SK-N-MC (cell line): ENCODE measurements at regions not wholly inside any gene's neighbourhood (a gene's known extent, or its start where the extent isn't known, plus 50 kb on each side); places are given as distances from the start of the nearest gene placed in this dataset.

Experiments
- DNase-seq: peaks from one replicate; pipeline ENCODE4 v3.0.0-alpha.2; 2011; ENCODE audit warnings: low read depth, low spot score
- H3K27ac ChIP-seq: fragments of 200-600 bp; sonication (generic); 2 replicates; pipeline ENCODE4 v1.5.1; 2016; ENCODE audit warnings: mixed run types
- H3K36me3 ChIP-seq: fragments of 200-600 bp; sonication (generic); 2 replicates; pipeline ENCODE4 v1.6.1; 2017; ENCODE audit warnings: antibody characterized with exemption, low read length, mixed read lengths; ENCODE audit not compliant: insufficient read depth
- H3K4me3 ChIP-seq: fragments of 200-600 bp; sonication (generic); 2 replicates; pipeline ENCODE4 v1.5.1; 2016
- H3K9ac ChIP-seq: fragments of 200-600 bp; sonication (generic); 2 replicates; pipeline ENCODE4 v1.8.0; 2017; ENCODE audit warnings: mixed run types, mixed read lengths; ENCODE audit not compliant: insufficient read length
- H3K9me3 ChIP-seq: fragments of 200-600 bp; sonication (generic); 2 replicates; pipeline ENCODE4 v1.6.1; 2017; ENCODE audit warnings: low read depth, mild to moderate bottlenecking, antibody characterized with exemption, low read length, moderate library complexity, mixed read lengths
- EZH2 ChIP-seq: fragments of 200-600 bp; sonication (generic); IDR thresholded peaks from one replicate; pipeline ENCODE4 v1.6.1; 2017; ENCODE audit warnings: antibody characterized with exemption
- FOXP2 ChIP-seq: optimal IDR thresholded peaks from 2 replicates; pipeline ENCODE3; 2011; ENCODE audit warnings: mild to moderate bottlenecking, moderate library complexity; ENCODE audit not compliant: insufficient read depth; ENCODE audit errors: extremely low read length, control extremely low read depth
- POLR2AphosphoS5 ChIP-seq: IDR thresholded peaks from 2 replicates; pipeline ENCODE4 v1.6.1; 2012; ENCODE audit warnings: mild to moderate bottlenecking, low read depth, low read length, borderline replicate concordance

DNA sequence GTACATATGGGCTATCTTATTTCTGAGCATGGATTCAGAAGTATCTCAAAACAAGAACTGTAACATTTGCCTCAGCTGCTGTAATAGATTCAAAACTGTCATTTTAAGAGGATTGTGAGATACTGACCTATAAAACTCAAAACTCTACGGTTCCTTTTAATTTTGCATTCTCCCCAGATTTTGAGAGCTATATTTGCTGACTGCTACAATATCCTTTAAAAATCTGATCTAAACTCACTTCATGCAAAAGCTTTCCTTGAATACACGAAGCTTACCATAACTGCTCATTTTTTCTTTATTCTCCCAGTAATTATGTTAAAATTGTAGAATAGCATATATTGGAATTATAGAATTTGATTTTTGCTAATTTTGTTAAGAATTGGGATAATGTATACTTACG is 158.7 kb upstream of the ROBO1 start:
- TF ChIP-seq POLR2AphosphoS5 (no peak), EZH2 (no peak), FOXP2 (no peak)
- Histone ChIP-seq H3K27ac (no peak overlapping the region), H3K36me3 (no peaks in the 10 kb centered on the region), H3K4me3 (no peak overlapping the region), H3K9ac (no peak overlapping the region), H3K9me3 (no peaks in the 10 kb centered on the region)
- no peak for DNase-seq

DNA sequence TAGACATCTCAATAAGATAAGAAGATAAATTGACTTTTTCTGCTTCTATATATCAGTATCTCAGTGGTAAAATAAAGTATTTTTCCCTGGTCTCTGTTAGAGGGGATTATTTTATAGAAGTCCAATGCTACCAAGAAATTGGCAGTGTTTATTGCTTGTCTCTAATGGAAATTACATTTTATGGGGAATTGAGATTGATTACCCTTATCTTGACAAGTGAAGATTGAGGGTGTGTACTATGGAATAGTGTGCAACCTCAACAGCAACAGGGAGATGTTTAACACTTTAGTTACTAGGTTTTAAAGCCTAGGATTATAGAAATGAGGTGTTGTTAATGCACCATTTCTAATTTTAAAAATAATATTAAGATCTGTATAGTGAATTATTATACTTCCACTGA is 154.8 kb upstream of the ROBO1 start:
- TF ChIP-seq FOXP2 (no peak), POLR2AphosphoS5 (no peak)
- no peak overlapping the region for H3K9ac ChIP-seq
- no peak overlapping the region for H3K4me3 ChIP-seq
- no peak overlapping the region for H3K27ac ChIP-seq
- no peak for DNase-seq
- H3K36me3 ChIP-seq = no peaks in the 10 kb centered on the region
- no peaks in the 10 kb centered on the region for H3K9me3 ChIP-seq

DNA sequence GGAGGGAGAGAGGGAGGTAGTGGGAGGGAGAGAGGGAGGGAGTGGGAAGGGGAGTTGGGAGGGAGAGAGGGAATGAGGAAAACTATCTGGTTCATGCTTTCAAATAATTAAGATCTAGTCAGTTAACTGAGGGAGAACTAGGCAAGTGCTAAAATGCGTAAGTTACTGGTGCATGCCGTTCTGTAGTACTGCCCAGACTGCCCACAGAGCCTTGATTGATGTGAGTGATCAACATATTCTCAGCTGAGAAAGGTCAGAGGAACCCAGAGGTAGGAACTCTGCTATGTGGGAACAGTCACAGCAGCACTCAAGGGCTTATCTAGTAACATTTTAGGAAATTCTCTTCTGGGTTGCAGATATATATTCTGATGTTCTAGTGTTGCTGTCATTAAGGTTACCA is 149.8 kb upstream of the ROBO1 start:
- DNase-seq = no peak
- H3K9me3 ChIP-seq = no peaks in the 10 kb centered on the region
- H3K27ac ChIP-seq = no peak overlapping the region
- H3K4me3 ChIP-seq = no peak overlapping the region
- no peaks in the 10 kb centered on the region for H3K36me3 ChIP-seq
- H3K9ac ChIP-seq = no peak overlapping the region
- TF ChIP-seq FOXP2 = no peak
- TF ChIP-seq POLR2AphosphoS5 = no peak
- TF ChIP-seq EZH2 = no peak

DNA sequence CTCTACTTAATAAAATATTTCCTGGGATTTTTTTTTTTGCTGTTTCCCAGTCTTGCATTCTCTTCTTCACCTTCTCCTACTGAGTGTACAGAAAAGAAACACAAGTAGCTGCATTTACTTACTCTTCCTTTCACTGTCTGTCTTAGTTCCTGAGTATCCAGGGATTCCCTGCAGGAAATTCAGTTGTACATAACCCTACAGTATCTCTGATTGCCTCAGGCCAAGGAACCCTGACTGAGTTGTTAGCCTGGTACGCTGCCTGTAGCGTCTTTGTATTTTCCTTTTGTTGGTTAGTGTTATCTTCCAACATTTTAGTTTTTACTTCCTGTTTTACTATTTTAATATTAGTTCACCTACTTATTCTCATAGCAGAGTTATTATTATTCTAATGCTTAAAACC is 142.5 kb upstream of the ROBO1 start:
- H3K9me3 ChIP-seq = no peaks in the 10 kb centered on the region
- peak; percentile 70 for DNase-seq
- H3K9ac ChIP-seq = no peak overlapping the region
- TF ChIP-seq POLR2AphosphoS5 (no peak), EZH2 (no peak), FOXP2 (no peak)
- peak overlapping the region; percentile 76 for H3K27ac ChIP-seq
- H3K36me3 ChIP-seq = no peaks in the 10 kb centered on the region
- no peak overlapping the region for H3K4me3 ChIP-seq

DNA sequence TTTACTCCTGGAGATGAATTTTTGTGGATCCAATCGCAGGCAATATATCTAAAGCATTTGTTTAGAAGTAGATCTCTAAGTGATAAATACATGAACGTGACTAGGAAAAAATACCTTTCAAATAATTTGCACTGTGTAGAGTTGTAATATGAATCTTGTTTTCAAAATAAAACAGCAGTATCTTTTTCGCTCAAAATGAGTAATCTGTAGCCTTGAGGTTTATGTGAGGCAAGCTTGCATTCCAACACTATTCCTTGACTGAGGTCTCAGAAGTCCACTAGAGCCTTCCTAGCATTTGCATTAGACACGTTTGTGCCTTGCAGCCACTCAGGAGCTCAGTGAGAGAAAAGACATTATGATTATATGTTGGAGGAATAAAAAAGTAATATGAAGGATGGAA is 138.3 kb upstream of the ROBO1 start:
- DNase-seq = no peak
- no peaks in the 10 kb centered on the region for H3K36me3 ChIP-seq
- H3K4me3 ChIP-seq = no peak overlapping the region
- no peak overlapping the region for H3K9ac ChIP-seq
- TF ChIP-seq POLR2AphosphoS5 (no peak), EZH2 (no peak), FOXP2 (no peak)
- H3K9me3 ChIP-seq = no peaks in the 10 kb centered on the region
- H3K27ac ChIP-seq = no peak overlapping the region

DNA sequence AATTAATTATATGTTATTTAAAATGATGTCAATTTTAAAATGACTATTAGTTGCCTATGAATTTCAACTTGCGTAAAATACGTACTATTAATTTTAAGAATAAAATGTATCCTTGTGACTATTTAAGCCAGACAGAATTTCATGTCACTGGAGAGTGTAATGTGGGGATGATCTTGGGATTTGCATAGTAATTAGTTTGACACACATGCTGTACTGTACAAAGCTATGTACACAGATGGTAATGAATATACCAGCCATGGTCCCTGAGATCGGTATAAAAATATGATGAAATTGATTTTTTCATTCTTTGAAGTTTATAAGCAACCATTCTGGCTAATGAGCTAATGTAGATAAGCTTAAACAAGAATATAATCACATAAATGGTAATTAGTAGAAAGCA is 134.4 kb upstream of the ROBO1 start:
- Histone ChIP-seq H3K36me3 (no peaks in the 10 kb centered on the region), H3K9ac (no peak overlapping the region), H3K9me3 (no peaks in the 10 kb centered on the region), H3K4me3 (no peak overlapping the region), H3K27ac (no peak overlapping the region)
- no peak for DNase-seq
- TF ChIP-seq FOXP2 (no peak), POLR2AphosphoS5 (no peak), EZH2 (no peak)

DNA sequence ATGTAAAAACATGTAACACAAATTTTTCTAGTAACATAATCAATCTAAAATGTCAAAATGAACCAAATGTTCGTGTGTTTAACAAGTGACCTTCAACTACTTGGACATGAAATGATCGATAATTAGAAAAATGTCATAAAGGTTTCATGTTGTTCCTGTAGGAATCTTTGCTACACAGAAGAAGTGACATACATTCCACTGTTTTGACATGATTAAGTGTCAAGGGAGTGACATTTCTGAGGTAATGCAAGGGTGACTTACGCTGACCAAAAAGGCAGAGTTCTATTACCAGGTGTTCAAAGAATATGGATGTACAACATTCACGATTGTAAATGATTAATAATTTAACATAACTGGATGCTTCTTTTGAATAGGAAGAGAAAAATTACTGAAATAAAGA is 131.1 kb upstream of the ROBO1 start:
- H3K36me3 ChIP-seq = no peaks in the 10 kb centered on the region
- no peak for TF ChIP-seq POLR2AphosphoS5
- TF ChIP-seq FOXP2 = no peak
- no peak overlapping the region for H3K27ac ChIP-seq
- H3K9ac ChIP-seq = no peak overlapping the region
- no peak for DNase-seq
- H3K9me3 ChIP-seq = no peaks in the 10 kb centered on the region
- no peak overlapping the region for H3K4me3 ChIP-seq

DNA sequence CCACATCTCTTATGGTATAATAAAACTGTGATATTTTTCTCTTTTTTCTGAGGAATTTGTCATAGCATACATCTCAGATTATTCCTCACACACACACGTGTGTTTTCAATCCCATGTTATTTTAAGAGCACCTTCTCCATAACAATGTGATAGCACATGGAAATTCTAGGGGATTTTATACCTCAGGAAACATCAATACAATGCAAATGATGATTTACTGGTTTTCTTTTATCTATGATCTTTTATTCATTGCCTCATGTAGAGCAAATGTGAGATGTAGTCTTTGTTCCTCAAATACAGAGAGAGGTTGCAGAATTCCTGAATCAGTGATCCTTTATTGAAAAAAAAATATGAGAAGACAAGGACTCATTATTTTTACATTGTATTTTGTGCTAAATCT is 128.3 kb upstream of the ROBO1 start:
- no peak overlapping the region for H3K9ac ChIP-seq
- no peak overlapping the region for H3K4me3 ChIP-seq
- no peak overlapping the region for H3K27ac ChIP-seq
- DNase-seq = no peak
- no peaks in the 10 kb centered on the region for H3K9me3 ChIP-seq
- no peaks in the 10 kb centered on the region for H3K36me3 ChIP-seq
- TF ChIP-seq EZH2 (no peak), POLR2AphosphoS5 (no peak), FOXP2 (no peak)

DNA sequence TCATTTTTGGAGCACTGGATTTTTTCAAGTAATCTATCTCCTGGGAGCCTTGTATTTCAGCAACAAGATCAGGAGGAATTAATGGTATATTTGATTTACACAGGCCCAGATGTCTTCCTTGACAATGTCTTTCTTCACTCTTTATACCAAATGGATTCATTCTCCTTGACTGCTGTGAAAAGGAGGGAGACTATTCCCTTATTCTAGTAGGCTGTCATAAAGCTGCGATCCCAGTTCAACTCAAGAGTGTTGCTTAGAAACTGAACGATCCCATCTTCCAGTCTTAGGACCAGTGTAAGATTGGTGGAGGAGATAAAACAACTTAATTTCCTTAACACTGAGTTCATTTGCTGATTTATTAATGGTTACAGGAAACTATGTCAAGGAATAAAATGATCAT is 119.4 kb upstream of the ROBO1 start:
- Histone ChIP-seq H3K9me3 (no peaks in the 10 kb centered on the region), H3K36me3 (no peaks in the 10 kb centered on the region), H3K9ac (no peak overlapping the region), H3K27ac (no peak overlapping the region), H3K4me3 (no peak overlapping the region)
- TF ChIP-seq POLR2AphosphoS5 = no peak
- TF ChIP-seq EZH2 = no peak
- no peak for TF ChIP-seq FOXP2
- no peak for DNase-seq
